ENCODE measurements at regions not wholly inside any gene's neighbourhood (a gene's known extent, or its start where the extent isn't known, plus 50 kb on each side); places are given as distances from the start of the nearest gene placed in this dataset.
"Not testable (repeated sequence)": the region's sequence is repeated elsewhere in the genome, so short reads cannot be mapped to it uniquely, and the experiment has no call there.

DNA sequence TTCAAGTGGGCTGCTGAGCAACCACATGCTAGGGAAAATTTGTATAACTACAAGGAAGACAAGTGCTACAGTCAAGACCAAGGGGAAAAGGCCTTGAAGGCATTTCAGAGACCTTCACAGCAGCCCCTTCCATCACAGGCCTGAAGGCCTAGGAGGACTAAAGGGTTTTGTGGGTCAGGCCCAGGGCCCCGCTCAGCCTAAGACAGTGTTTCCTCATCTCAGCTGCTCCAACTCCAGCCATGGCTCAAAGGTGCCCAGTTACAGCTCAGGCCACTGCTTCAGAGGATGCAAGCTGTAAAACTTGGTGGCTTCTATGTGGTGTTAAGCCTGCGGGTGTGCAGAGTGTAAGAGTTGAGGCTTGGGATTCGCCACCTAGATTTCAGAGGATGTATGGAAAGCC, 260.5 kb downstream of the NXPE2 start:
- no peak for DNase-seq (ENCODE audit: low spot score)

- no peak for DNase-seq (ENCODE audit: low spot score)
Observed at GRCh38 chr11:114942207-114942606, 263.9 kb downstream of the NXPE2 start.

GRCh38 chr11:114949614-114950351, 271.5 kb downstream of the NXPE2 start:
- no peak for DNase-seq (ENCODE audit: low spot score)

DNA sequence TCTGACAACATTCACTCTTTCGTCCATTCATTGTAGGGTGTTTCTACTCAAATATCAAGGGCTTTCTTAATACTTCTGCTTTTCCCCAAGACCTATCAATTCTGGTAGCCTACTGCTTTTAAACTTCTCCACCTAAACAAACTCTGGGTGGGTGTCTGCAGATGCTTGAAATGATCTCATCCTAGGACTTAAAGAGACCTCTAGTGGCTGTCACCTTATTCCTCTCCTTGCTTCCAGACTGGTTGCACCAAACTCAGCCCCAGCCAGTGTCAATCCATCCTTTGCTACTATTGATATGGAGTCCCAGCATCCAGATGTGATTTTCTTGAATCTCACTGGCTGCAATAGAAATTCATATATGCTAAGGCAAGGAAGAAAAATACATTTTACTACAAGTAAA, 274.7 kb downstream of the NXPE2 start:
- DNase-seq (ENCODE audit: low spot score): peak; percentile 55

GRCh38 chr11:114955923-114956322, 277.6 kb downstream of the NXPE2 start:
- no peak for DNase-seq (ENCODE audit: low spot score)

DNA sequence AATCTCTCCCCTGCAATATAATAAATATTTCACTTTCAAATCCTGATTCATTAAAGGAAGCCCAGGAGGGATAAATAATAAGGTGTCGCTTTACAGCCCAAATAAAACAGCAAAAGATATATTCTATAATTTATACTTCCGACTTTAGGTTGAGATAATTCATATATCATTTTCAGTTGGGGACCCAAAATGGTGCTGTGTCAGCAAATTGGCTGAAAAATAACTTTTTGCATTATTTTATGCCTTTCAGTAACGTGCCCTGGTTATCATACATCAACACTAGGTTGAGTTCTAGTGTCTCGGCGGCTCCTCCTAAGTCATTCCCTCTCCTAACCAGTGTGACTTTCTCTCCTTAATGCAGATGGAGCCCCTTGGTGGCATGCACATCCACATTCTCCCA, 278.2 kb downstream of the NXPE2 start:
- no peak for DNase-seq (ENCODE audit: low spot score)

DNA sequence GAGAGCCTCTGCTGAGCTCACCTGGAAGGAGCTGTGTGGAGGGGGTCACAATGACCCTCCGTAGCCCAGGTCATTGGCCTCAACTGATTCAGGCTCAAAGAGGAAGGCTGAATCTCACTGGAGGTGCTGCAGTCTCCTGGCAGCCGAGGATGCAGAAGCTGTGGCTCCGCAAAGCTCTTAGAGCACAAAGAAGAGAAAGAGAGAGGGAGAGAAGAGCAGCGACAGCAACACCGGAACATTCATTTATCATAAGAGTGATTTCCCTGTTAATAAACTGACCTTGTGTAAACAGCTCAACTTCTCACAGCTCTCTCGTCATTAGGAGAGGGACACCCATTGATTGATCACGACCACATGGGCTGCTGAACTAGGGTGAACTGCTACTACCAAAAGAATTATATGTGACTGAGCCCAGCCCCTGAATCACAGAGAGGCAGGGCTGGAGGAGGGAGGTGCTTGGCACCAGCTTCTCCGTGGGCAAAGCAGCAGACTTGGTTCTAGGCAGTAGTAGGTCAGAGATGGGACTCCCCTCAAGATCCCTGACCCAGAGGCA, 281.7 kb downstream of the NXPE2 start:
- no peak for DNase-seq (ENCODE audit: low spot score)

DNA sequence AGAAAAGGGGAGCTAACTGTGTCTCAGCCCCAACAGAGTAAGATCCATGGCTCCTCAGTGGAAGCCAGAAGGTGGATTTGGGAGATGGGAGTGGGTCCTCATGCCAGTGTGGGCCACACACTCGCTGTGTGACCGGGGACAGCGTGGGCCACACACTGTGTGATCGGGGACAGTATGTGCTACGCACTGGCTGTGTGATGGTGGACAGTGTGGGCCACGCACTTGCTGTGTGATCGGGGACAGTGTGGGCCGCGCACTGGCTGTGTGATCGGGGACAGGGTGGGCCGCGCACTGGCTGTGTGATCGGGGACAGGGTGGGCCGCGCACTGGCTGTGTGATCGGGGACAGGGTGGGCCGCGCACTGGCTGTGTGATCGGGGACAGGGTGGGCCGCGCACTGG, 282.5 kb downstream of the NXPE2 start:
- not testable (repeated sequence) for DNase-seq (ENCODE audit: low spot score)

DNA sequence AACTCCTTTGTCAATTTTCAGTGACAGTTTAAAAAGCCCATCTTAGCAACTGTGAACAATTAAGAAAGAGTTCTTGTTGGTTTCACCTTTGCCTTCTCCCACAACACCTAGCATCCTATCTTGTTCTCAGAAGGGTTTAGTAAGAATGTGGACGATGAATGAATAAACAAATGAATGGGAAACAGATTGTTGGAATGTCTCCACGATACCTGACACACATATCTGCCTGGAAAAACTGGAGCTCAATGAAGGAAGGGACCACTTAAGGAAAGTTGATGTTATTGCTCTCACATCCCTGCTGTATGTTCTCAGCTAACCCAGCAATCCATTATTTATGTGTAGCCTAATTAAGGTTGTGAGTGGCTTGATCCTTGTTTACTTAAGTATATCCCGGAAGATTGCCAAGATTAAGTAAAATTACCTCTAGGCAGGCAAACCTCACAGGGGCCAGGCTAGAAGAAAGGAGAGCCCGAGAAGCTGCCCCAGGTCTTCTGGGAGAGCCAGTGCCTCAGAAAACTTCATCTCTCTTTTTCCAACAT, 286.4 kb downstream of the NXPE2 start:
- peak; percentile 48 for DNase-seq (ENCODE audit: low spot score)

DNA sequence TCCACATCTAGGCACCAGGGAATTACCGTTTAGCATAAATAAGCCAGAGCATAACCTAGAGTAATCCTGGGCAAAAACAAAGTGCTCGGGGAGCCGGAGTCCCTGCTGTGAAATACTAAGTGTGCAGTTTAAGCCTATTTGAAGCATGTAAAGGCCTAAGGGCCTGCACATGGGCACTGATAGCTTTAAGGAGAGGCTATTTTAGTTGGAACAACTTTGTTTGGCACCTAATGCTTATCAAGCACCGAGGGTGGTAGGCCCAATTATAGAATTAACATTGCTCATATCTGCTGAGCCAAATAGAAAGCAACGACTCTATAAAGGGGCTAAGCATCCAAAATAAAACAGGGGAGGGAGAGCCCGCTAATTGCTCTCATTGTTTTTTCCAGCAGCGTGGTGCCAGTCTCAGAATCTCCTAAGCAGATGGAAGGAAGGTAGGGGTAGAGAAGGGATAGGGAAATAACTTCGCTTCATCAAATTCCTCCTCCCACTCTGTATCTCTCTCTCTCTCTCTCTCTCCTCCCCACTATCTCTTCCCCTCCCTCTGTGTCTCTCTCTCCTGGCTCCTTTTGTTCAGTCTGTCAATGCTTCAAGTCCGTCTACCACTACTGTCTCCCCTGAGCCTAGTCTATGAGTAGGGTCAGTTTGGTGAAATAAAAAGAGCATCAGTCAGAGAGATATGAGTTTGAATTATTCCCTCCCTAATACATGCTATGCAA, 292.8 kb downstream of the NXPE2 start:
- DNase-seq (ENCODE audit: low spot score): peak; percentile 50

DNA sequence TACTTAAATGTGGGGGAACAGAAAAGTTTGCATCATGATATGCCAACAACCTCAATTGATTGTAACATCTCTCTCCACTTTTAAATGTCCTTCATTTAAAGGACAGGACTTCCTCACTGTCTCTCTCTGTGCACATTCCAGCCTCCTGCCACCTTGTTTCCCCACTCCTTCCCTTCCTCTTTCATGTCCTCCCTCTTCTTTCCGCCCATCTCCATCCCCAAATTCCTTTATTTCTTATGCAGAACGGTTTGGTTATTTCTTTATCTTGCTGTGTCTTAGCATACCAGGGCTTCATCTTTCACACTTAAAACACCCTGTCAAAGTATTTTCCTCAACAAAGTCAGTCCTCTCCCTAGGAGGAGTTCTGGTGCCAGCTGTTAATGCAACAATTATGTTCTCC, 293.8 kb downstream of the NXPE2 start:
- DNase-seq (ENCODE audit: low spot score): no peak

GRCh38 chr11:114977651-114978050, 299.3 kb downstream of the NXPE2 start:
- DNase-seq (ENCODE audit: low spot score): no peak

DNA sequence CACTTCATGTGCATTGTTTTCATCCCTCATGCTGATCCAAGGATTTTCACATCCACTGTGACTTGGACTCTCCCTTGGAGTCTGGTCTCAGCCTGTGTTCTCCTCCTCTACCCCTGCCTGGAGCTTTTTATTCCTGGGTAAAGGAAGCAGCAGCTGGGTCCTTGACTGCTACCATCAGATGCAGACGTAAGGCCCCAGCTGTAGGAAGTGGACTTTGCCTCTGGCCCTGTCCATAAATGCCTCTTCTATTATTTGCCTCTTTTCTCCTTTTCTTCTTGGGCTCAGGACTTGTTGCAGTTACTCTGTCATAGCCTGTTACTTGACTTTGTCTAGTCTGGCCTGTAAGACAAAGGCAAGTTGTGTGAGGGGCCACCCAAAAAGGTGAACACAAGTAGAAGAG, 303.8 kb downstream of the NXPE2 start:
- no peak for DNase-seq (ENCODE audit: low spot score)

GRCh38 chr11:114984611-114985163, 306.4 kb downstream of the NXPE2 start:
- no peak for DNase-seq (ENCODE audit: low spot score)

DNA sequence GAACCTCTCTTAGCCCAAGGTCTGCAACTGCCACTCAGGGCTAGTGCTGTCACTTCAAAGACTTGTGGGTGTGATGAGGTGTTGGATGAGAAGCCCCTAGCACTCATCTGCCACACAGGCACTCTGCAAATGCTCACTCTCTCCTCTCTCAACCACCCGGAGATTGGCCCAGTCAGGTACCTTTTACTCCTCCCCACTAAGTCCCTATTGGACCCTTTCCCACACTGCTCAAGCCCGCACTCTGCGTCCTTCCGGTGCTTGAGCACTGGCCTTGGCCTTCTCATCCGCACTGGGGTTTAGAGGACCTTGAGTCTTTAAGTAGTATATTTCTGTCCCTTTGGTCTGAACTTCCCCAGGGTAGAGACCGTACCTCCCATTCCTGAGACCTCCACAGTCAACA, 308.0 kb downstream of the NXPE2 start:
- no peak for DNase-seq (ENCODE audit: low spot score)

DNA sequence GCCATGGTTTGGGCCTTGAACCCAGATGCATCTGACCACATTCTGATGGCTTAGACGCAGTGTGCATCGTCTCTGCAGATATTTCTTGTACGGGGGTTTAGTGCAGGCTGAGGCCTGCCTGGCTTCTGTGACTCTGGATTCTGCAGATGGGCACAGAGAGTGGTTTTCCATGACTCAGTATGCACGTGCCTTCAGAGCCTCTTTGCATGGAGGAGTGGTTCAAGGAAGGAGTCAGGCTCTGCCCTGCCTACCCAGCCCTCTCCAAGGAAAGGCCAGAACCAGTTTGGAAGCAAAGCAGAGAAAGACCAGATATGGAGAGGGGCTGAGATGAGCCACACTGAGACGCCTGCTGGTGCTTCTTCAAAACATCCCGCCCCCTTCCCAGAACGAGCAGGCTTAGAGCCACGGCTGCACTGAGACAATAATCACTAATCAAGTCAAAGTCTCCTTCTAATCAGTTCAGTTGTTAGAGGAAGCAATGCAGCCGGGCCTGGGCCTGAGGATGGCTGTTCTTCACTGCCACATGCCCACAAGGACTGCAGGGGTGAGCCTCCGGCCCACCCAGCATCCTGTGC, 308.9 kb downstream of the NXPE2 start:
- DNase-seq (ENCODE audit: low spot score): no peak

DNA sequence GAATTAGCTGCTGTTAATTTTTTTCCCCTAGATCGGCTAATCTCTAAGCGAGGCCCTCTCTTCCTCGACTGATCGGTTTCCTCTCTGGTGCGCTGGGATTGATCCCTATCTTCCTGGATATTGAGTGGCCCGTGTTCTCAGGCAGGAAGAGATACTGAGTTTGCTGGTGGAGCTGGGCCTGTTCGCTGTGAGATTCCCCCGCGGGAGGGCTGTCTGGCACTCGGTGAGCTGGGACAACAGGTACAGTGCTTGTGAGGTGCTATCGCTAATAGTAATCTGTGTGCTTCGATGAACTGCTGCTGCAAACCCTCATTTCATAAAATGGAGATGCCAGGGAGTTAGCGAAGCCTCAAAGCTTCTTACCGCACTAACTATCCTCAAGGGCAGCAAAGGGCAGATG, 310.3 kb downstream of the NXPE2 start:
- no peak for DNase-seq (ENCODE audit: low spot score)

- DNase-seq (ENCODE audit: low spot score): no peak
Observed at GRCh38 chr11:114989536-114989935, 311.2 kb downstream of the NXPE2 start.

DNA sequence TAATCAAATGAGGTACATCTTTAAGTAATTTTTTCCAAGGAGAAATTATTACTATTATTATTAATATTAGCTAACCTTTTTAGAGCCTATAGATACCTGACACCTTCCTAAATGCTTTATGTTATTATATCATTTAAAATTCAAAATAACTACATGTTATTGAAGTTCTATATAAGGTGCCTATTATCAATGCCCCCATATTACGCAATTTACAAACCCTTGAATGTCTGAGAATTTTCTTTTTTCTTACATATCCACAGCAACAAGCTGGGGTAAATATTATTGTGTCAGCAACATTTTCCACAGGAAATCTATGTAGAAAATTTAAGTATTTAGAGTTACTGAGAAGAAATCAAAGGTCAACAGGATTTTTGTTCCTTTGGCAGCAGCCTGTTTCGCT, 327.3 kb downstream of the NXPE2 start:
- DNase-seq (ENCODE audit: low spot score): no peak

DNA sequence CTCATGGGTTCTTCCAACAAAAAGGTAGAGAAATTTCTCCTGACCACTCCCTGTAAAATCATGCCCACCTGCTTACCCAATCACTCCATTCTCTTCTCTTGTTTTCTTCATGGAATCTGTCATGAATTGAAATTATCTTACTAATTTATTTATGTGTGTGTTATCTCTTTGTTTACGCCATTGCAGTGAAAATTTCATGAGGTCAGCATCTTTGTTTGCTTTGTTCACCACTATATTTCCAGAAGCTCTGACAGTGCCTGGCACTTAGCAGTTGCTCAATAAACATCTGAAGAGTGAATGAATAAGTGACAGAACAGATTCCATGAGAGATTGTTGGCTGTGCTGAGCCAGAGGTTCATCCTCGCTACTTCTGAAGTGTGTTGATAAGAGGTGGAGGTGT, 329.5 kb downstream of the NXPE2 start:
- DNase-seq (ENCODE audit: low spot score): no peak

- DNase-seq (ENCODE audit: low spot score): peak; percentile 80
Observed at GRCh38 chr11:115008799-115009198, 330.5 kb downstream of the NXPE2 start.

DNA sequence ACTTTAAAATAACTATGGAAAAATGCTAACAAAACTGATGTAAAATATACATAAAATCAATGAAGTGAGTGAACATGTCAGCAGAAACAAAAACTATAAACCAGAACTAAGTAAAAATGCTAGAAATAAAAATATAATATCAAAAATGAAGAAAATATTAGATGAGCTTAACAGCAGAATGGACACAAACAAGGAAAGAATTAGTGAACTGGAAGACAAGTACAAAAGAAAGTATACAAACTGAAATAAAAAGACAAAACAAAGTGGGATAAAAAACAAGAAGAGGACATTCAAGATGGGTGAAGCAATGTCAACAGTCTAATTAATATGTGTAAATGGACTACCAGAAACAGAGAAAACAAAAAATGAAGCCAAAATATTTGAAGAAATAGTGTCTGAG, 339.2 kb downstream of the NXPE2 start:
- DNase-seq (ENCODE audit: low spot score): no peak

- no peak for DNase-seq (ENCODE audit: low spot score)
Observed at GRCh38 chr11:115030166-115030565, 351.8 kb downstream of the NXPE2 start.

Measured in D341Med (cell line).